Fibroblast of lung (primary cell): ENCODE measurements at regions not wholly inside any gene's neighbourhood (a gene's known extent, or its start where the extent isn't known, plus 50 kb on each side); places are given as distances from the start of the nearest gene placed in this dataset.

Source experiments
- EZH2 ChIP-seq: IDR thresholded peaks from 2 replicates; pipeline ENCODE4 v1.5.1; 2012; ENCODE audit warnings: low read length, control low read depth, mild to moderate bottlenecking; ENCODE audit errors: missing control alignments
- TF ChIP-seq, protein P1 (sequence below), 2 donors: IDR thresholded peaks in 1 of 2; conservative IDR thresholded peaks in 1 of 2; 1 replicate in 1 of 2; 2 replicates in 1 of 2; pipeline ENCODE4 v1.5.1; 2011 to 2012; ENCODE audit warnings: low read length in 2 of 2, control low read depth in 1 of 2, inconsistent platforms in 1 of 2, low read depth in 1 of 2, mild to moderate bottlenecking in 1 of 2

DNA sequence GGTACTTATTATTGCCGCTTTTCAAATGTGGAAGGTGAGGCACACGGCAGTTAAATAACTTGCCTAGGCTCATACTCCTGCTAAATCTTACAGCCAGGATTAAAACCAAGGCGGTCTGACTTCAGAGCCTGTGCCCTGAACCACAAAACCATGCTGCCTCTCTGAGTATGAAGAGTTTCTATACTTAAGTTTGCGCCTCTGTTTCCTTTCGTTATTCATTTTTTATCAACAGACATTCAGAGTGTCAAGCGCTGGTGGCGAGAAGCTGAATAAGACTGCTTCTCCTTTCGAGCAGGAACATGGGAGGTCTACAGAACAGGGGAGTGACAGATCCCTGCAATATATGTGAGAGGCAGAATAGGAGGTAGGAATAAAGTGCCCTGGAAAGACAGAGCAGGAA, 96.0 kb upstream of the DUSP10 start:
- TF ChIP-seq, protein P1, sequence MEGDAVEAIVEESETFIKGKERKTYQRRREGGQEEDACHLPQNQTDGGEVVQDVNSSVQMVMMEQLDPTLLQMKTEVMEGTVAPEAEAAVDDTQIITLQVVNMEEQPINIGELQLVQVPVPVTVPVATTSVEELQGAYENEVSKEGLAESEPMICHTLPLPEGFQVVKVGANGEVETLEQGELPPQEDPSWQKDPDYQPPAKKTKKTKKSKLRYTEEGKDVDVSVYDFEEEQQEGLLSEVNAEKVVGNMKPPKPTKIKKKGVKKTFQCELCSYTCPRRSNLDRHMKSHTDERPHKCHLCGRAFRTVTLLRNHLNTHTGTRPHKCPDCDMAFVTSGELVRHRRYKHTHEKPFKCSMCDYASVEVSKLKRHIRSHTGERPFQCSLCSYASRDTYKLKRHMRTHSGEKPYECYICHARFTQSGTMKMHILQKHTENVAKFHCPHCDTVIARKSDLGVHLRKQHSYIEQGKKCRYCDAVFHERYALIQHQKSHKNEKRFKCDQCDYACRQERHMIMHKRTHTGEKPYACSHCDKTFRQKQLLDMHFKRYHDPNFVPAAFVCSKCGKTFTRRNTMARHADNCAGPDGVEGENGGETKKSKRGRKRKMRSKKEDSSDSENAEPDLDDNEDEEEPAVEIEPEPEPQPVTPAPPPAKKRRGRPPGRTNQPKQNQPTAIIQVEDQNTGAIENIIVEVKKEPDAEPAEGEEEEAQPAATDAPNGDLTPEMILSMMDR (conservative IDR thresholded peaks at IDR 0.05 in 1 of 2, IDR thresholded peaks at IDR 0.05 in 1 of 2; ENCODE audit: low read depth in 1 of 2, low read length in 2 of 2), result no peak
- TF ChIP-seq EZH2, result no peak
